Stimulated activated CD8-positive, alpha-beta memory T cell treated with anti-CD3 and anti-CD28 coated beads, Interleukin-4, amount 100 ng/mL, for 24 hours (primary cell): ENCODE measurements at regions not wholly inside any gene's neighbourhood (a gene's known extent, or its start where the extent isn't known, plus 50 kb on each side); places are given as distances from the start of the nearest gene placed in this dataset.
A peak's percentile ranks its signal among the peaks of the same experiment; 100 is the strongest.
"Not testable (repeated sequence)": the region's sequence is repeated elsewhere in the genome, so short reads cannot be mapped to it uniquely, and the experiment has no call there.

Experiments used
- DNase-seq: peaks from one replicate; pipeline ENCODE4 v3.0.0-alpha.2; 2020; ENCODE audit warnings: low read depth

DNA sequence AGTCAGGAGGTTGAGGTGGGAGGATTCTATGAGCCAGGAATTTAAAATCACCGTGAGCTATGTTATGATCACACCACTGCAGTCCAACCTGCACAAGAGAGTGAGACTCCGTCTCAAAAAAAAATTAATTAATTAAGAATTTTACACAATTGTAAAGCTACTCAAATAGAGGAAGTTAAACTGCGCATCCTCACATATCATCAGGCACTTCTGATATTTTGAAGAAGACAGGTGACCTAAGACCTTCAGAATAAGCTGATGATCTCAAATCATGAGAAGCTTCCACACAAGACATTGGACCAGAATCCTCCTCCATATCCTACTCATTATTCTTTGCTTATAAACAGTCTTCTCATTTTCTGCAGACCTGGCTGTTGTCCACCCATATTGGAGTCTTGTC is 800.9 kb downstream of the TMEM121 start:
- no peak for DNase-seq

- not testable (repeated sequence) for DNase-seq
Observed at GRCh38 chr14:106327702-106328353, 801.4 kb downstream of the TMEM121 start.

- not testable (repeated sequence) for DNase-seq
Observed at GRCh38 chr14:106329243-106329642, 802.9 kb downstream of the TMEM121 start.

DNA sequence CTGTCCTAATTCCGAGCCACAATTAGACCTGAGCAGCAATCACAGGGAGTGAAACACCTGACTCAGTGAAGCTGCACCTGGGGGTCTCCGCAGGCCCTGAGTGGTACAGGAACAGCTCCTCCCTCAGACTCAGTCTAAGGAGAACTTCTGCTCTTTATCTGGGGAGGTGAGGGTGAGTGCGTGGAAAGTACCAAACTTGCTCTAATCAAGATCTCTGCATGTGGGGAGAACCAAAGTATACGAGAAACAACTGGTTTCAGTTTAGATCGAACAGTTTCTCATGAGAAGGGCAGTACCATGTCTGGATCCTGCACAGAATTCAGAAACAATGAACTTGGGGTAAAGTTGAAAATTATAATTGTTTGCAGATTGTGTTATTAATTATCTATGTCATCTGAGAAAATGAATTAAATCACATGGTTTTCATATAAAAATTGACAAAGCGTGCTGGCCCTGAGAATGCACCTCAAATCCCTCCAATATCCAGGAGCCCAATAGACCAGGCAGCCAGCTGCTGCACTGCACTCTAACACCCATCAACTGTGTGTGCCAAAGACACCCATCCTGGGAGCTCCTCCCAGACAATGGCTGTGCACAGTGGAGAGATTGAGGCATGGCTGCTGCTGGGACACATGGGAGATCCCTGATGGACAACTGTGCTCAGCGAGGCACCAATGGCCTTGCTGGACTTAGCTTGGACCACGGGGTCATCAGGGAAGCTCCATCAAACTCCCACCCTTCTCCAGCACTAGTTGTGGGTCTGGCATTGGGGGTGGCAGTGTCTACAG is 803.8 kb downstream of the TMEM121 start:
- not testable (repeated sequence) for DNase-seq

- DNase-seq: peak; percentile 71
Observed at GRCh38 chr14:106334428-106335109, 808.2 kb downstream of the TMEM121 start.

DNA sequence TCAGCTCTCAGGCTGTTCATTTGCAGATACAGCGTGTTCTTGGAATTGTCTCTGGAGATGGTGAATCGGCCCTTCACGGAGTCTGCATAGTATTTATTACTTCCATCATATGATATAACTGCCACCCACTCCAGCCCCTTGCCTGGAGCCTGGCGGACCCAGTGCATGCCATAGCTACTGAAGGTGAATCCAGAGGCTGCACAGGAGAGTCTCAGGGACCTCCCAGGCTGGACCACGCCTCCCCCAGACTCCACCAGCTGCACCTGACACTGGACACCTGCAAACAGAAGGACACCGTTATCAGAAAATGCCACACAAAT is 808.7 kb downstream of the TMEM121 start:
- DNase-seq: not testable (repeated sequence)

DNA sequence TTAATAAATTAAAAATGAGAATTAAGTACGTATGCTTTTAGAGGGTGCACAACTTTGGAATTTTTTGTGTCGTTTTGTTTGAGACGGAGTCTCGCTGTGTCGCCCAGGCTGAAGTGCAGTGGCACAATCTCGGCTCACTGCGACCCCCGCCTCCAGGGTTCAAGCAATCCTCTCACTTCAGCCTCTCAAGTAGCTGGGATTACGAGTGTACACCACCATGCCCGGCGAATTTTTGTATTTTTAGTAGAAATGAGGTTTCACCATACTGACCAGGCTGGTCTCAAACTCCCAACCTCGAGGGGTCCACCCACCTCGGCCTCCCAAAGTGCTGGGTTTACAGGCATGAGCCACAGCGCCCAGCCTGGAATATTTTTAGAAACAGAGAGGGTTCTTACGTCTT is 812.4 kb downstream of the TMEM121 start:
- not testable (repeated sequence) for DNase-seq

DNA sequence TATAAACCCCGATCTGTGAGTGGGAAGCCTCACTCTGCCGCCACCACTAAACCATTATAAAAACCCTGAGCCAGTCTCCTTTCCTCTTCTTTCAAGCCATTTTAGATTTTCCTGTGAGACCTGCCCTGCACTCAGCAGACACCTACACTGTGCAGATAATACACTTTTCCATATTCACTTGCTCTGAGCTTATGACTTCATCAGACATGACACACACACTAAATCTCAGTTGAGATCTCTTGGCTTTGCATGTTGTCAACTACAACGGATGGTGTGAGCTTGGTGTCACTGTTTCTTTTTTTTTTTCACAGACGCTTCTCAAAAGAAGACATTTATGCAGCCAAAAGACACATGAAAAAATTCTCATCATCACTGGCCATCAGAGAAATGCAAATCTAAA is 814.3 kb downstream of the TMEM121 start:
- not testable (repeated sequence) for DNase-seq

GRCh38 chr14:106341161-106341560 is 814.8 kb downstream of the TMEM121 start:
- not testable (repeated sequence) for DNase-seq

DNA sequence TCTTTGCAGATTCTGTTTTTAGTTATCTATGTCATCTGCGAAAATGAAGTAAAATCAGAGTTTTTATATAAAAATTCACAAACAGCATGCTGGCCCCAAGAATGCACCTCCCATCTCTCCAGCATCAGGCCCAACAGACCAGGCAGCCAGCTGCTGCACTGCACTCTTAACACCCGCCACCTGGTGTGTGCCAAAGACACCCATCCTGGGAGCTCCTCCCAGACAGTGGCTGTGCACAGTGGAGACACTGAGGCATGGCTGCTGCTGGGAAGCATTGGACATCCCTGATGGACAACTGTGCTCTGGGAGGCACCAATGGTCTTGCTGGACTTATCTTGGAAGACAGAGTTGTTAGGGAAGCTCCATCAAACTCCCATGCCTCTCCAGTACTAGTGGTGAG is 817.2 kb downstream of the TMEM121 start:
- DNase-seq: no peak

DNA sequence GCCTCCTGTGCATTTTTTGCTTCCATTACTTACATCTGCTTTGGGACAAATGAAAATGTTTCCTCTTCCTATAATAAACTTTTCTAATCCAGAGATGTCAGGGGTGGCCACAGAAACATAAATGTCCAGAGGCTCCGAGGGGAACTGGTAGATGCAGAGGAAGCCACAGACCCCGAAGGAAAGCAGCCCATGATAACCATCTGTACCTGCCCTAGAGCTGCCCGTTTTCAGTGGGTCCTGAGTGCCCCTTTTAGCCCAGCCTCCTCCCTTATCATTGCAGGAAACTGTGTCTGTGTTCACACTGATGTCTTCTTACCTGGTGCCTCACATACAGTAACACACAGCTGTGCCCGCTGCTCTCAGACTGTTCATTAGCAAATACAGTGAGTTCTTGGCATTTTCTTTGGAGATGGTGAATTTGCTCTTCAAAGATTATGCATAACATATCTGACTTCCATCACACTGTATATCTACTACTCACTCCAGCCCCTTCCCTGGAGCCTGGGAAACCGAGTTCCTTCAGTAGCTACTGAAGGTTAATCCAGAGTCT is 817.8 kb downstream of the TMEM121 start:
- DNase-seq: not testable (repeated sequence)

- DNase-seq: not testable (repeated sequence)
Observed at GRCh38 chr14:106344791-106345479, 818.6 kb downstream of the TMEM121 start.

GRCh38 chr14:106346084-106346483 is 819.7 kb downstream of the TMEM121 start:
- no peak for DNase-seq

DNA sequence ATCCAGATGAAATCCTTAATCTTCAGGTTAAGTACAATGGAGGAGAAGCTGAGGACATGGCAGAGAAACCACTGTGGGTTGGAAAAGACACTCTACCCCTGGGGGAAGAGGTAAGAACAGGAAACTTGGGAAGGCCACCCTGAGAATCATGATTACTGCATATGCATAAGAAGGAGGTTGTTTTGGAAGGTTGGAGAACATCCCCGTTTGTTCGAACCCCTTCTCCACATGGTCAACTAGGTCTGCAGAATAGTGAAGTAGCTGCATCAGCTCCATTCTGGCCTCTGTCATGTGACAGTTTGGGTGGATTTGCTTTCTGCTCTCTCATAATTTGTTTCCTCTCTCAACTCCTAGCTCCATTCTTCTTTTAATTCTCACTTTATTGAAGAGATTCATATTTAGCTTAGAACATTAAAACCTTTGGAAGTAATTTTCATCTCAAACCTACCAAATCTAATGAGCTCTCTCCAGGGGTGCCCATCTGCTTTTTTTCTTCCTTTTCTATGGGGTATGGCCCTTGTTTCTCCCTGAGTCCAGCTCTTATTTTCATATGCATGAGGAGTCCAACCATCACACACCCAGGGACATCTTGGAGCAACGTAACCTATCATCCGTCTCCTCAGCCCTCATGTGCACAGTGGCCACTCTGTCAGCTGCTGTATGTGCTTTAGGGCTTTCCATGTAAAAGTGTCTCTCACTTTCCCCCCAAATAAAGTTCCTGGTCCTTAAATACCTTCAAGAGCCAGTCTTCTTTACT is 820.3 kb downstream of the TMEM121 start:
- DNase-seq: no peak

DNA sequence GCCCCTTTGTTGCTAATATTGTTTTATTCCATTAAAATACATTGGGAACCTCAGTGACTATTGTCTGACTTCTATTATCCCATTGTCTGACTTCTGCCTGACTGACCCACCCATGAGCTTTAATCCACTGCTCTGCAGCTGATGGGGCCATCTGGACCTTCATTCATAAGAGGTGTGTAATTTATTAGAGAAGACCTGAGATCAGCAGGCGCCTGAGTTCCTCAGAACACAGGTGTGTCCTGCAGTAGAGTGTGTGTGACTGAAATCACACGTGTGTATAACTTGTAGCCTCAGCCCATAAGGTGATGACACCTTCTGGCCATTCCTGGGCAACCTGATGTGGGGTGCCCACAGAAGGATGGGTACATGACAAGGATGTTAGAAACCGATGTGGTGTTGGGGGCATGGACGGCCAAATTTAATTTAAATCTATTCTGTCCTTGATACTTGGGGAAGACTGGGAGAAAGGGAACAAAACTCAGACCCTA is 821.0 kb downstream of the TMEM121 start:
- no peak for DNase-seq

DNA sequence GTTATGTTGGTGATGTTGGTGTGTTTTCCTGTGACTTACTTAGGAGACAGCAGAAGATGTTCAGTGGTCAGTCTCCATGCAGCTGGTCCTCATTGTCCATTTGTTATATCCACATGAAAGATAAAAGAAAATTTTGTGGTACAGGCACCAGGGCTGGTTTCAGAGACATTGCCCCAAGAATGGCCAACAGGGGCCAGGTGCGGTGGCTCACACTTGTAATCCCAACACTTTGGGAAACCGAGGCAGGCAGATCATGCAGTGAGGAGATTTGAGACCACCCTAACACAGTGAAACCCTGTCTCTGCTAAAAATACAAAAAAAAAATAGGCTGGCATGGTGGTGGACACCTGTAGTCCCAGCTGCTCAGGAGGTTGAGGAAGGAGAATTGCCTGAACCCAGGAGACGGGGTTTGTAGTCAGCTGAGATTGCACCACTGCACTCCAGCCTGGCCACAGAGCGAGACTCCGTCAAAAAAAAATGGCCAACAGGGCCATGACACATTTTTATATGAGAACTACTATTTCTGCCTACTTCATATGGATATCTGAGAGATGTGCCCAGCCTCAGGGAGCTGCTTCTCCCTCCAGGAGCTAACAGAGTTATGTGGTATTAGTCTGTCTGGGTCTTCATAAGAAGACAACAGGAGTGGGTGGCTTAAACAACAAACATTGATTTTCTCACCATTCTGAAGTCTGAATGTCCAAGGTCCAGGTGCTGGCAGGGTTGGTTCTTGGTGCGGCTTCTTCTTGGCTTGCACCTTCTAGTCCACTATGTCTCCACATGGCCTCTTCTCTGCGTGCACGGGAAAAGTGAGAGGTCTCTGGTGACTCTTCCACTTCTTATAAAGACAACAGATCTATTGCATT is 821.7 kb downstream of the TMEM121 start:
- DNase-seq: no peak

- DNase-seq: peak; percentile 91
Observed at GRCh38 chr14:106348873-106349540, 822.6 kb downstream of the TMEM121 start.

GRCh38 chr14:106349678-106350457 is 823.5 kb downstream of the TMEM121 start:
- DNase-seq: not testable (repeated sequence)
